ENCODE measurements at regions not wholly inside any gene's neighbourhood (a gene's known extent, or its start where the extent isn't known, plus 50 kb on each side); places are given as distances from the start of the nearest gene placed in this dataset.

DNA sequence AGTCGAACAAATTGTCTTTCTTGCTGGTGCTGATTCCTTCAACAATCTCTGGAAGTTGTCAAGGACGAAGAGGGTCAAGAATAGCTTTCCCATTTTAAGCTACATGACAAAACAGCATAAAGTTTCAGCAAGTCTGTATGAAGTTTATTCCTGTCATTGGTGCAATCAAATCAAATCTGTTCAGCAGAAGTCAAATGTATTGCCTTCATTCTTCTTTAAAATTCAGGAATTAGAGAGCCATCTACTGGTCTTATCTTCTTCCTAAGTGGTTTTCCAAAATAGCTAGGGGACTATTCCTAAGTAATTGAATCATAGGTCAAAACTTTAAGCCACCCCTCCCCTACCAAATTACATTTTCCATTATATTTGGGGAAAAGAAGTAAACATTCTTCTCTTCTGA lies 990.2 kb downstream of the GALC start:
- TF ChIP-seq, protein P1, sequence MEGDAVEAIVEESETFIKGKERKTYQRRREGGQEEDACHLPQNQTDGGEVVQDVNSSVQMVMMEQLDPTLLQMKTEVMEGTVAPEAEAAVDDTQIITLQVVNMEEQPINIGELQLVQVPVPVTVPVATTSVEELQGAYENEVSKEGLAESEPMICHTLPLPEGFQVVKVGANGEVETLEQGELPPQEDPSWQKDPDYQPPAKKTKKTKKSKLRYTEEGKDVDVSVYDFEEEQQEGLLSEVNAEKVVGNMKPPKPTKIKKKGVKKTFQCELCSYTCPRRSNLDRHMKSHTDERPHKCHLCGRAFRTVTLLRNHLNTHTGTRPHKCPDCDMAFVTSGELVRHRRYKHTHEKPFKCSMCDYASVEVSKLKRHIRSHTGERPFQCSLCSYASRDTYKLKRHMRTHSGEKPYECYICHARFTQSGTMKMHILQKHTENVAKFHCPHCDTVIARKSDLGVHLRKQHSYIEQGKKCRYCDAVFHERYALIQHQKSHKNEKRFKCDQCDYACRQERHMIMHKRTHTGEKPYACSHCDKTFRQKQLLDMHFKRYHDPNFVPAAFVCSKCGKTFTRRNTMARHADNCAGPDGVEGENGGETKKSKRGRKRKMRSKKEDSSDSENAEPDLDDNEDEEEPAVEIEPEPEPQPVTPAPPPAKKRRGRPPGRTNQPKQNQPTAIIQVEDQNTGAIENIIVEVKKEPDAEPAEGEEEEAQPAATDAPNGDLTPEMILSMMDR (IDR thresholded peaks at IDR 0.05) = no peak
- TF ChIP-seq POLR2A (IDR thresholded peaks at IDR 0.05) = no peak
- Histone ChIP-seq H3K27me3 (no peaks in the 10 kb centered on the region), H3K4me1 (replicated peaks in 1 of 2) (no peaks in the 10 kb centered on the region), H3K36me3 (replicated peaks in 1 of 2) (no peaks in the 10 kb centered on the region), H3K9me3 (replicated peaks in 1 of 3) (no peaks in the 10 kb centered on the region), H3K27ac (no peak overlapping the region), H3K4me3 (no peak overlapping the region)
- intact Hi-C loops (cut with DNase I) = no loop called here
- no peak for DNase-seq
- 45 to 53% (median 49%) methylated on average over 2 of the region's 2 CpGs for WGBS, 4 donors

- H3K36me3 ChIP-seq (replicated peaks in 1 of 2) = no peaks in the 10 kb centered on the region
- 81 to 86% (median 83%) methylated on average over 2 of the region's 2 CpGs for WGBS, 4 donors
- intact Hi-C loops (cut with DNase I) = no loop called here
- TF ChIP-seq POLR2A (IDR thresholded peaks at IDR 0.05) = no peak
- TF ChIP-seq, protein P1 (IDR thresholded peaks at IDR 0.05) = no peak
- no peak for DNase-seq
- no peak overlapping the region for H3K27ac ChIP-seq
- no peaks in the 10 kb centered on the region for H3K4me1 ChIP-seq (replicated peaks in 1 of 2)
- no peaks in the 10 kb centered on the region for H3K9me3 ChIP-seq (replicated peaks in 1 of 3)
- no peak overlapping the region for H3K4me3 ChIP-seq
- H3K27me3 ChIP-seq = no peaks in the 10 kb centered on the region
These were observed 991.6 kb downstream of the GALC start for GRCh38 chr14:87001333-87001732.

- WGBS, 4 donors = 76 to 84% (median 80%) methylated on average over 4 of the region's 4 CpGs
- no peak for TF ChIP-seq POLR2A (IDR thresholded peaks at IDR 0.05)
- TF ChIP-seq, protein P1 (IDR thresholded peaks at IDR 0.05) = no peak
- no peaks in the 10 kb centered on the region for H3K36me3 ChIP-seq (replicated peaks in 1 of 2)
- no peaks in the 10 kb centered on the region for H3K27me3 ChIP-seq
- no peaks in the 10 kb centered on the region for H3K4me1 ChIP-seq (replicated peaks in 1 of 2)
- intact Hi-C loops (cut with DNase I) = no loop called here
- H3K9me3 ChIP-seq (replicated peaks in 1 of 3) = no peaks in the 10 kb centered on the region
- DNase-seq = no peak
- H3K27ac ChIP-seq = no peak overlapping the region
- no peak overlapping the region for H3K4me3 ChIP-seq
These were observed 992.9 kb downstream of the GALC start for GRCh38 chr14:87000081-87000480.

DNA sequence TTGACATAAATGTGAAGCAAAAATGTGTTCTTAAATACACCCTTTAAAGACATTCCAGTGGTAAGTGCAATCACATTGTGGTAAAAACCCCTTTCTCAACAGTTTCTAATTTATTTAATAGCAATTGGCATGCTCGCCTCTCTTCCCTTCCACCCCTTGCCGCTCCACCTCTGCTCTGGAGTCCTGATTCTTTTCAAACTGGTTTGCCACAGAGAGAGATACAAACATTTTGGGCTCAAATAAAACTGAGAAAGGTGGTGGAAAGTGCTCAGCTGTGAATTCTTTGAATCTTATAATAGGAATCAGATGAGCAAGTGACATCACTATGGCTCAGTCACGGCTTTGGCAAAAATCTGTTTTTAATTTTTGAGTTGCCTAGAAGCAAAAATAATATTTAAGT lies 993.9 kb downstream of the GALC start:
- 79 to 86% (median 85%) methylated on average over 3 of the region's 3 CpGs for WGBS, 4 donors

More for the DNA sequence above, 993.9 kb downstream of the GALC start:
- Histone ChIP-seq H3K27me3 (no peaks in the 10 kb centered on the region), H3K9me3 (replicated peaks in 1 of 3) (no peaks in the 10 kb centered on the region), H3K4me1 (replicated peaks in 1 of 2) (no peaks in the 10 kb centered on the region), H3K27ac (no peak overlapping the region), H3K4me3 (no peak overlapping the region), H3K36me3 (replicated peaks in 1 of 2) (no peaks in the 10 kb centered on the region)
- TF ChIP-seq, protein P1 (IDR thresholded peaks at IDR 0.05) = no peak
- TF ChIP-seq POLR2A (IDR thresholded peaks at IDR 0.05) = no peak
- no peak for DNase-seq
- intact Hi-C loops (cut with DNase I) = no loop called here

All from adrenal gland (tissue), 9 donors.